H1 (cell line): ENCODE measurements at regions not wholly inside any gene's neighbourhood (a gene's known extent, or its start where the extent isn't known, plus 50 kb on each side); places are given as distances from the start of the nearest gene placed in this dataset.

Experiments
- CTCF ChIA-PET: fragments of 300-600 bp; sonication (Branson Sonifier 250); formaldehyde crosslinking; loops from one replicate; lab custom pipeline; 2021; ENCODE audit not compliant: partially characterized antibody; lab: Charles Lee
- POLR2A ChIA-PET: fragments of 300-600 bp; sonication (Branson Sonifier 250); formaldehyde crosslinking; loops from one replicate; lab custom pipeline; 2021; ENCODE audit warnings: inconsistent platforms; ENCODE audit not compliant: partially characterized antibody; lab: Charles Lee
- DNase-seq, 2 experiments: peaks; one replicate each; pipeline versions ENCODE4 v3.0.0 to v3.0.0-alpha.2; 2010 to 2022; ENCODE audit warnings: low spot score in 2 of 2, low read depth in 1 of 2, mixed read lengths in 1 of 2
- FAIRE-seq: peaks from 2 replicates; lab custom pipeline; 2011; peaks lifted over from hg19 to GRCh38; lab: Jason Lieb, UNC
- H2AFZ ChIP-seq: 2 replicates; pipeline ENCODE4 v1.8.1; 2012; ENCODE audit warnings: low read length, inconsistent platforms
- H2AK5ac ChIP-seq: 2 replicates; pipeline ENCODE4 v1.6.1; 2013; ENCODE audit warnings: low read depth, low read length
- H2BK120ac ChIP-seq: replicated peaks from 2 replicates; pipeline ENCODE3; 2013; ENCODE audit warnings: low read depth, low read length, inconsistent platforms
- H2BK12ac ChIP-seq: 2 replicates; pipeline ENCODE4 v1.6.1; 2013; ENCODE audit warnings: low read depth, low read length
- H2BK15ac ChIP-seq: 2 replicates; pipeline ENCODE4 v1.6.1; 2013; ENCODE audit warnings: low read length
- H2BK20ac ChIP-seq: 2 replicates; pipeline ENCODE4 v1.6.1; 2013; ENCODE audit warnings: low read length
- H2BK5ac ChIP-seq: 2 replicates; pipeline ENCODE4 v1.6.1; 2013; ENCODE audit warnings: low read depth, low read length
- H3K14ac ChIP-seq: 2 replicates; pipeline ENCODE4 v1.6.1; 2013; ENCODE audit warnings: inconsistent platforms; ENCODE audit not compliant: insufficient read length
- H3K18ac ChIP-seq: 2 replicates; pipeline ENCODE4 v1.6.1; 2013; ENCODE audit warnings: low read length; ENCODE audit errors: extremely low read depth
- H3K23ac ChIP-seq: 2 replicates; pipeline ENCODE4 v1.6.1; 2013; ENCODE audit warnings: inconsistent platforms; ENCODE audit not compliant: insufficient read length
- H3K23me2 ChIP-seq: 2 replicates; pipeline ENCODE4 v1.6.1; 2013; ENCODE audit warnings: low read depth, low read length
- H3K27ac ChIP-seq: 2 replicates; pipeline ENCODE4 v1.6.1; 2011; ENCODE audit warnings: low read depth, low read length, inconsistent platforms
- H3K27me3 ChIP-seq, 4 experiments: replicated peaks in 1 of 4; 1 replicate in 1 of 4; 2 replicates in 3 of 4; pipeline versions ENCODE4 v1.6.1 to v1.8.1; 2011 to 2013; ENCODE audit warnings: low read length in 3 of 4, mild to moderate bottlenecking in 3 of 4, inconsistent platforms in 2 of 4, mixed read lengths in 2 of 4, moderate library complexity in 1 of 4; ENCODE audit not compliant: control insufficient read depth in 3 of 4, insufficient read depth in 3 of 4; ENCODE audit errors: extremely low read depth in 1 of 4
- H3K36me3 ChIP-seq, 4 experiments: 2 replicates each; pipeline versions ENCODE4 v1.6.1 to v1.8.1; 2011 to 2013; ENCODE audit warnings: mild to moderate bottlenecking in 4 of 4, low read length in 3 of 4, moderate library complexity in 2 of 4, control low read depth in 1 of 4, inconsistent platforms in 1 of 4; ENCODE audit not compliant: insufficient read depth in 4 of 4, control insufficient read depth in 2 of 4
- H3K4ac ChIP-seq: replicated peaks from 2 replicates; pipeline ENCODE3; 2013; ENCODE audit warnings: low read length, low read depth, mixed read lengths, inconsistent platforms; ENCODE audit not compliant: insufficient read length
- H3K4me1 ChIP-seq, 4 experiments: replicated peaks in 1 of 4; 1 replicate in 1 of 4; 2 replicates in 3 of 4; pipeline versions ENCODE4 v1.6.1 to v1.8.1; 2011 to 2013; ENCODE audit warnings: low read length in 3 of 4, inconsistent platforms in 2 of 4, mixed read lengths in 1 of 4; ENCODE audit not compliant: insufficient read depth in 4 of 4, control insufficient read depth in 3 of 4
- H3K4me2 ChIP-seq, 2 experiments: 2 replicates each; pipeline versions ENCODE4 v1.6.1 to v1.8.1; 2011 to 2013; ENCODE audit warnings: low read depth in 2 of 2, low read length in 2 of 2, control low read depth in 1 of 2, inconsistent platforms in 1 of 2, mild to moderate bottlenecking in 1 of 2; ENCODE audit not compliant: insufficient read depth in 1 of 2
- H3K4me3 ChIP-seq, 4 experiments: fragments of 200-600, 300-600 bp in 1 of 4; sonication (generic), shearing (Covaris generic), sonication (Bioruptor Twin) in 1 of 4; 2 replicates each; pipeline versions ENCODE4 v1.5.1 to v1.8.1; 2011 to 2016; ENCODE audit warnings: low read length in 4 of 4, low read depth in 3 of 4, control low read depth in 2 of 4, inconsistent platforms in 2 of 4, mild to moderate bottlenecking in 2 of 4, mixed read lengths in 1 of 4, moderate library complexity in 1 of 4; ENCODE audit not compliant: insufficient read depth in 2 of 4; ENCODE audit errors: extremely low read depth in 1 of 4
- H3K56ac ChIP-seq: replicated peaks from 2 replicates; pipeline ENCODE3; 2013; ENCODE audit warnings: low read depth, mild to moderate bottlenecking, mixed read lengths, low read length, inconsistent platforms; ENCODE audit not compliant: insufficient read length
- H3K79me1 ChIP-seq: 2 replicates; pipeline ENCODE4 v1.6.1; 2013; ENCODE audit warnings: low read depth, low read length, control low read depth
- H3K79me2 ChIP-seq, 2 experiments: 2 replicates each; pipeline versions ENCODE4 v1.6.1 to v1.8.1; 2012 to 2013; ENCODE audit warnings: low read length in 2 of 2, mild to moderate bottlenecking in 2 of 2, inconsistent platforms in 1 of 2; ENCODE audit not compliant: insufficient read depth in 2 of 2, control insufficient read depth in 1 of 2
- H3K9ac ChIP-seq, 4 experiments: replicated peaks in 1 of 4; 1 replicate in 1 of 4; 2 replicates in 3 of 4; pipeline versions ENCODE4 v1.6.1 to v1.8.1; 2011 to 2013; ENCODE audit warnings: low read depth in 3 of 4, low read length in 3 of 4, control low read depth in 2 of 4, mild to moderate bottlenecking in 2 of 4, moderate library complexity in 2 of 4, inconsistent platforms in 1 of 4; ENCODE audit errors: extremely low read depth in 1 of 4
- H3K9me3 ChIP-seq, 2 experiments: 2 replicates each; pipeline versions ENCODE4 v1.6.1 to v1.8.1; 2012 to 2013; ENCODE audit warnings: mild to moderate bottlenecking in 2 of 2, moderate library complexity in 2 of 2, control low read depth in 1 of 2, inconsistent platforms in 1 of 2, low read depth in 1 of 2, low read length in 1 of 2, mixed read lengths in 1 of 2; ENCODE audit not compliant: insufficient read depth in 2 of 2
- H4K20me1 ChIP-seq, 2 experiments: replicated peaks in 1 of 2; 2 replicates each; pipeline versions ENCODE3 to v1.8.1; 2011 to 2013; ENCODE audit warnings: inconsistent platforms in 2 of 2, low read length in 2 of 2, mild to moderate bottlenecking in 1 of 2; ENCODE audit not compliant: insufficient read depth in 2 of 2, control insufficient read depth in 1 of 2
- H4K5ac ChIP-seq: 2 replicates; pipeline ENCODE4 v1.6.1; 2013; ENCODE audit warnings: low read length, low read depth, mixed read lengths, inconsistent platforms; ENCODE audit not compliant: insufficient read length
- H4K8ac ChIP-seq: 2 replicates; pipeline ENCODE4 v1.8.0; 2013; ENCODE audit warnings: mild to moderate bottlenecking, moderate library complexity, low read length, inconsistent platforms; ENCODE audit not compliant: insufficient read depth; ENCODE audit errors: extremely low read depth
- H4K91ac ChIP-seq: replicated peaks from 2 replicates; pipeline ENCODE3; 2013; ENCODE audit warnings: low read length, mixed read lengths, inconsistent platforms; ENCODE audit not compliant: insufficient read length
- CEBPB ChIP-seq: IDR thresholded peaks from 2 replicates; pipeline ENCODE4 v1.6.1; 2012; ENCODE audit warnings: low read depth, low read length
- FOSL1 ChIP-seq: IDR thresholded peaks from 2 replicates; pipeline ENCODE4 v1.6.1; 2011; ENCODE audit warnings: mild to moderate bottlenecking, low read depth, low read length, moderate library complexity; ENCODE audit not compliant: insufficient read depth
- GABPA ChIP-seq: IDR thresholded peaks from 2 replicates; pipeline ENCODE4 v1.6.1; 2011; ENCODE audit warnings: mild to moderate bottlenecking, low read length, moderate library complexity, borderline replicate concordance; ENCODE audit not compliant: insufficient read depth
- JUND ChIP-seq: IDR thresholded peaks from 2 replicates; pipeline ENCODE4 v1.6.1; 2011; ENCODE audit warnings: mild to moderate bottlenecking, improper control_type of control experiment, low read length
- NANOG ChIP-seq: IDR thresholded peaks from 2 replicates; pipeline ENCODE4 v1.6.1; 2011; ENCODE audit warnings: low read length, low read depth, mild to moderate bottlenecking, inconsistent platforms; ENCODE audit not compliant: insufficient read depth, poor library complexity, severe bottlenecking
- SIRT6 ChIP-seq: IDR thresholded peaks from one replicate; pipeline ENCODE4 v1.7.1; 2012; ENCODE audit warnings: low read length, inconsistent platforms
- SIX5 ChIP-seq: IDR thresholded peaks from 2 replicates; pipeline ENCODE4 v1.6.1; 2011; ENCODE audit warnings: mild to moderate bottlenecking, low read depth, low read length
- SUZ12 ChIP-seq: fragments of 200-600 bp; sonication (generic); IDR thresholded peaks from 2 replicates; pipeline ENCODE4 v1.6.1; 2012; ENCODE audit warnings: mild to moderate bottlenecking, inconsistent platforms, low read length, moderate library complexity, mixed read lengths
- YY1 ChIP-seq: IDR thresholded peaks from 2 replicates; pipeline ENCODE4 v1.6.1; 2011; ENCODE audit warnings: low read depth, mild to moderate bottlenecking, low read length
- WGBS, 2 experiments: shearing (Covaris generic) in 1 of 2; methylation state at CpG; one replicate each; pipeline versions ENCODE4 v1.1.6 to v1.1.7; 2013 to 2015; ENCODE audit warnings: low lambda C conversion rate in 2 of 2, mixed read lengths in 2 of 2, inconsistent platforms in 1 of 2, low coverage in 1 of 2, missing lambda C conversion rate in 1 of 2; ENCODE audit not compliant: insufficient replicate concordance in 2 of 2, insufficient coverage in 1 of 2, insufficient read length in 1 of 2; ENCODE audit errors: extremely low coverage in 1 of 2, missing lambda C conversion rate in 1 of 2; 5-methylcytosine and 5-hydroxymethylcytosine counted together
- TF ChIP-seq, protein P1 (sequence below), 3 experiments: IDR thresholded peaks; 1 replicate in 2 of 3; 2 replicates in 1 of 3; pipeline versions ENCODE4 v1.5.1 to v1.6.1; 2011; ENCODE audit warnings: low read length in 3 of 3, mild to moderate bottlenecking in 3 of 3, inconsistent platforms in 2 of 3, low read depth in 1 of 3, moderate library complexity in 1 of 3; ENCODE audit not compliant: insufficient read depth in 1 of 3; ENCODE audit errors: control extremely low read depth in 1 of 3
- TF ChIP-seq, protein P2 (sequence below): IDR thresholded peaks from 2 replicates; pipeline ENCODE4 v1.6.1; 2012; ENCODE audit warnings: inconsistent platforms

DNA sequence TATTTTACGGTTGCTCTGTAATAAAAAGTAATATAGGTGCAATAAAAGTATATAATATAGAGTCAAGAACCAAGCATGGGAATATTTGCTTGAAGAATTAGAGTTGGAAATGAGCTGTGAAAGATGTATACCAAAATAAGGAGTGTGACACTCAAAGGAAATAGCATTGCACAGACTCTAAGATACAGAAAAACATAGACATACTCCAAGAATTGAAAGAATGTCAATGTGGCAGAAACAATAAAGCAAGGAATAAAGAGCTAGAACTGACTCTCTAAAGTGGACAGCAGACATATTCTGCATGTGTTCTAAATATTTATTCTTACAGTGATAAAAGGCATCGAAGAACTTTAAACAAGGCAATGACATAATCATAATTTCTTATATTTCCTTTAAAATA, 561.1 kb upstream of the SETBP1 start:
- WGBS, 2 experiments = 94% methylated on average over 2 of the region's 2 CpGs; no CpG with 5 or more reads in 1 of the 2 experiments
- H3K27ac ChIP-seq = no peak overlapping the region
- H2BK120ac ChIP-seq = no peak overlapping the region
- CTCF ChIA-PET = no interaction called here
- H3K56ac ChIP-seq = no peak overlapping the region
- H3K4me2 ChIP-seq = no peak overlapping the region
- no peak overlapping the region for H3K9ac ChIP-seq
- no peak overlapping the region for H4K91ac ChIP-seq
- H3K36me3 ChIP-seq = no peaks in the 10 kb centered on the region
- no peaks in the 10 kb centered on the region for H3K4me1 ChIP-seq
- no peak overlapping the region for H3K4ac ChIP-seq
- no peaks in the 10 kb centered on the region for H4K20me1 ChIP-seq
- H3K23me2 ChIP-seq = no peaks in the 10 kb centered on the region
- H4K8ac ChIP-seq = no peak overlapping the region
- H3K14ac ChIP-seq = no peak overlapping the region
- H3K9me3 ChIP-seq = no peaks in the 10 kb centered on the region
- no peak overlapping the region for H2BK20ac ChIP-seq
- H3K4me3 ChIP-seq = no peak overlapping the region
- POLR2A ChIA-PET = no interaction called here
- FAIRE-seq (no peak), DNase-seq (no peak)
- H3K27me3 ChIP-seq = no peaks in the 10 kb centered on the region
- H3K79me1 ChIP-seq = no peaks in the 10 kb centered on the region
- no peak overlapping the region for H4K5ac ChIP-seq
- no peak overlapping the region for H2AK5ac ChIP-seq
- H3K18ac ChIP-seq = no peak overlapping the region
- no peak overlapping the region for H2BK12ac ChIP-seq
- no peaks in the 10 kb centered on the region for H3K79me2 ChIP-seq
- no peak overlapping the region for H2BK5ac ChIP-seq
- no peak overlapping the region for H2BK15ac ChIP-seq
- no peak overlapping the region for H2AFZ ChIP-seq
- H3K23ac ChIP-seq = no peak overlapping the region
- TF ChIP-seq YY1 (no peak), CEBPB (no peak), FOSL1 (no peak), SUZ12 (no peak), JUND (no peak), GABPA (no peak), SIX5 (no peak), NANOG (no peak), SIRT6 (no peak)
- TF ChIP-seq, protein P1, sequence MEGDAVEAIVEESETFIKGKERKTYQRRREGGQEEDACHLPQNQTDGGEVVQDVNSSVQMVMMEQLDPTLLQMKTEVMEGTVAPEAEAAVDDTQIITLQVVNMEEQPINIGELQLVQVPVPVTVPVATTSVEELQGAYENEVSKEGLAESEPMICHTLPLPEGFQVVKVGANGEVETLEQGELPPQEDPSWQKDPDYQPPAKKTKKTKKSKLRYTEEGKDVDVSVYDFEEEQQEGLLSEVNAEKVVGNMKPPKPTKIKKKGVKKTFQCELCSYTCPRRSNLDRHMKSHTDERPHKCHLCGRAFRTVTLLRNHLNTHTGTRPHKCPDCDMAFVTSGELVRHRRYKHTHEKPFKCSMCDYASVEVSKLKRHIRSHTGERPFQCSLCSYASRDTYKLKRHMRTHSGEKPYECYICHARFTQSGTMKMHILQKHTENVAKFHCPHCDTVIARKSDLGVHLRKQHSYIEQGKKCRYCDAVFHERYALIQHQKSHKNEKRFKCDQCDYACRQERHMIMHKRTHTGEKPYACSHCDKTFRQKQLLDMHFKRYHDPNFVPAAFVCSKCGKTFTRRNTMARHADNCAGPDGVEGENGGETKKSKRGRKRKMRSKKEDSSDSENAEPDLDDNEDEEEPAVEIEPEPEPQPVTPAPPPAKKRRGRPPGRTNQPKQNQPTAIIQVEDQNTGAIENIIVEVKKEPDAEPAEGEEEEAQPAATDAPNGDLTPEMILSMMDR (IDR thresholded peaks at IDR 0.05; ENCODE audit: control extremely low read depth in 1 of 3, insufficient read depth in 1 of 3, low read depth in 1 of 3, low read length in 3 of 3) = no peak
- TF ChIP-seq, protein P2, sequence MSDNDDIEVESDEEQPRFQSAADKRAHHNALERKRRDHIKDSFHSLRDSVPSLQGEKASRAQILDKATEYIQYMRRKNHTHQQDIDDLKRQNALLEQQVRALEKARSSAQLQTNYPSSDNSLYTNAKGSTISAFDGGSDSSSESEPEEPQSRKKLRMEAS = no peak
